ENCODE measurements at regions not wholly inside any gene's neighbourhood (a gene's known extent, or its start where the extent isn't known, plus 50 kb on each side); places are given as distances from the start of the nearest gene placed in this dataset.

DNA sequence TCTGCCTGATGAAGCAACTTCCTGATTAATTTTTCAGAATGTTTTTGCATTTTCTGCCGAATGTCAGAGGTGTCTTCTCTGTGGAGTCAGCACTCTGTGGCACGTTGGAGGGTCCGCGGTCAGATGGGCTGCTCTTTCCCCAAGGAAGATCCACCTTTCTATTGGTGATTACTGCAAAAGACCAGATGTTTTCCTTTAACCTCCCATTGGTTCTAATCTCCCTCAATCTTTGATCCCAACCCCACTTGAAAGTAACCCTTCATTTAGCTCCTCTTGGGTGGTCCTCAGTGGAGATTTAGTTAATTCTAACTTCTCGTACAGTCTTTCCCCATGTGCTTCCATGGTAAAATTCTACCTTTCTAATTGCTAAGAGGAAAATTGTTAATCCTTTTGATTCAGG is 397.7 kb upstream of the DDHD1 start:
- Histone ChIP-seq H3K79me2 (replicated peaks; ENCODE audit: insufficient read depth) (no peaks in the 10 kb centered on the region), H2AFZ (no peak overlapping the region), H3K36me3 (ENCODE audit: insufficient read depth) (no peaks in the 10 kb centered on the region), H3F3A (replicated peaks; ENCODE audit: low read depth) (no peaks in the 10 kb centered on the region), H3K27me3 (ENCODE audit: insufficient read depth) (no peaks in the 10 kb centered on the region), H3K4me1 (ENCODE audit: insufficient read depth) (no peaks in the 10 kb centered on the region), H3K9me2 (ENCODE audit: insufficient read depth) (peaks cover 3% of the 10 kb centered on the region; the same call in 1 of the 2 replicates), H3K27ac (ENCODE audit: low read depth) (no peak overlapping the region), H4K20me1 (replicated peaks; ENCODE audit: insufficient read depth) (no peaks in the 10 kb centered on the region), H3K4me3 (no peak overlapping the region), H3K4me2 (no peak overlapping the region)
- Mint-ChIP-seq H3K36me3 (ENCODE audit: low read depth) (no peaks in the 10 kb centered on the region), H3K27ac (no peak overlapping the region), H3K4me1 (no peaks in the 10 kb centered on the region), H3K4me3 (no peak overlapping the region), H3K27me3 (ENCODE audit: insufficient read depth, low read depth, poor library complexity) (no peaks in the 10 kb centered on the region), H3K9me3 (no peaks in the 10 kb centered on the region)
- ATAC-seq, result no peak
- no peak for DNase-seq (ENCODE audit: low spot score)
- TF ChIP-seq NANOG (IDR thresholded peaks at IDR 0.05; ENCODE audit: borderline replicate concordance) (no peak), EZH2 (IDR thresholded peaks at IDR 0.05; ENCODE audit: low read depth, unreplicated experiment) (no peak), EZH2phosphoT487 (IDR thresholded peaks at IDR 0.05; ENCODE audit: unreplicated experiment) (no peak)
- TF ChIP-seq, protein P1, sequence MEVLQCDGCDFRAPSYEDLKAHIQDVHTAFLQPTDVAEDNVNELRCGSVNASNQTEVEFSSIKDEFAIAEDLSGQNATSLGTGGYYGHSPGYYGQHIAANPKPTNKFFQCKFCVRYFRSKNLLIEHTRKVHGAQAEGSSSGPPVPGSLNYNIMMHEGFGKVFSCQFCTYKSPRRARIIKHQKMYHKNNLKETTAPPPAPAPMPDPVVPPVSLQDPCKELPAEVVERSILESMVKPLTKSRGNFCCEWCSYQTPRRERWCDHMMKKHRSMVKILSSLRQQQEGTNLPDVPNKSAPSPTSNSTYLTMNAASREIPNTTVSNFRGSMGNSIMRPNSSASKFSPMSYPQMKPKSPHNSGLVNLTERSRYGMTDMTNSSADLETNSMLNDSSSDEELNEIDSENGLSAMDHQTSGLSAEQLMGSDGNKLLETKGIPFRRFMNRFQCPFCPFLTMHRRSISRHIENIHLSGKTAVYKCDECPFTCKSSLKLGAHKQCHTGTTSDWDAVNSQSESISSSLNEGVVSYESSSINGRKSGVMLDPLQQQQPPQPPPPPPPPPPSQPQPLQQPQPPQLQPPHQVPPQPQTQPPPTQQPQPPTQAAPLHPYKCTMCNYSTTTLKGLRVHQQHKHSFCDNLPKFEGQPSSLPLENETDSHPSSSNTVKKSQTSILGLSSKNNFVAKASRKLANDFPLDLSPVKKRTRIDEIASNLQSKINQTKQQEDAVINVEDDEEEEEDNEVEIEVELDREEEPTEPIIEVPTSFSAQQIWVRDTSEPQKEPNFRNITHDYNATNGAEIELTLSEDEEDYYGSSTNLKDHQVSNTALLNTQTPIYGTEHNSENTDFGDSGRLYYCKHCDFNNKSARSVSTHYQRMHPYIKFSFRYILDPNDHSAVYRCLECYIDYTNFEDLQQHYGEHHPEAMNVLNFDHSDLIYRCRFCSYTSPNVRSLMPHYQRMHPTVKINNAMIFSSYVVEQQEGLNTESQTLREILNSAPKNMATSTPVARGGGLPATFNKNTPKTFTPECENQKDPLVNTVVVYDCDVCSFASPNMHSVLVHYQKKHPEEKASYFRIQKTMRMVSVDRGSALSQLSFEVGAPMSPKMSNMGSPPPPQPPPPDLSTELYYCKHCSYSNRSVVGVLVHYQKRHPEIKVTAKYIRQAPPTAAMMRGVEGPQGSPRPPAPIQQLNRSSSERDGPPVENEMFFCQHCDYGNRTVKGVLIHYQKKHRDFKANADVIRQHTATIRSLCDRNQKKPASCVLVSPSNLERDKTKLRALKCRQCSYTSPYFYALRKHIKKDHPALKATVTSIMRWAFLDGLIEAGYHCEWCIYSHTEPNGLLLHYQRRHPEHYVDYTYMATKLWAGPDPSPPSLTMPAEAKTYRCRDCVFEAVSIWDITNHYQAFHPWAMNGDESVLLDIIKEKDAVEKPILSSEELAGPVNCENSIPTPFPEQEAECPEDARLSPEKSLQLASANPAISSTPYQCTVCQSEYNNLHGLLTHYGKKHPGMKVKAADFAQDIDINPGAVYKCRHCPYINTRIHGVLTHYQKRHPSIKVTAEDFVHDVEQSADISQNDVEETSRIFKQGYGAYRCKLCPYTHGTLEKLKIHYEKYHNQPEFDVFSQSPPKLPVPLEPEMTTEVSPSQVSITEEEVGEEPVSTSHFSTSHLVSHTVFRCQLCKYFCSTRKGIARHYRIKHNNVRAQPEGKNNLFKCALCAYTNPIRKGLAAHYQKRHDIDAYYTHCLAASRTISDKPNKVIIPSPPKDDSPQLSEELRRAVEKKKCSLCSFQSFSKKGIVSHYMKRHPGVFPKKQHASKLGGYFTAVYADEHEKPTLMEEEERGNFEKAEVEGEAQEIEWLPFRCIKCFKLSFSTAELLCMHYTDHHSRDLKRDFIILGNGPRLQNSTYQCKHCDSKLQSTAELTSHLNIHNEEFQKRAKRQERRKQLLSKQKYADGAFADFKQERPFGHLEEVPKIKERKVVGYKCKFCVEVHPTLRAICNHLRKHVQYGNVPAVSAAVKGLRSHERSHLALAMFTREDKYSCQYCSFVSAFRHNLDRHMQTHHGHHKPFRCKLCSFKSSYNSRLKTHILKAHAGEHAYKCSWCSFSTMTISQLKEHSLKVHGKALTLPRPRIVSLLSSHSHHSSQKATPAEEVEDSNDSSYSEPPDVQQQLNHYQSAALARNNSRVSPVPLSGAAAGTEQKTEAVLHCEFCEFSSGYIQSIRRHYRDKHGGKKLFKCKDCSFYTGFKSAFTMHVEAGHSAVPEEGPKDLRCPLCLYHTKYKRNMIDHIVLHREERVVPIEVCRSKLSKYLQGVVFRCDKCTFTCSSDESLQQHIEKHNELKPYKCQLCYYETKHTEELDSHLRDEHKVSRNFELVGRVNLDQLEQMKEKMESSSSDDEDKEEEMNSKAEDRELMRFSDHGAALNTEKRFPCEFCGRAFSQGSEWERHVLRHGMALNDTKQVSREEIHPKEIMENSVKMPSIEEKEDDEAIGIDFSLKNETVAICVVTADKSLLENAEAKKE (CRISPR knock-in tag; IDR thresholded peaks at IDR 0.05), result no peak
- TF ChIP-seq, protein P2, sequence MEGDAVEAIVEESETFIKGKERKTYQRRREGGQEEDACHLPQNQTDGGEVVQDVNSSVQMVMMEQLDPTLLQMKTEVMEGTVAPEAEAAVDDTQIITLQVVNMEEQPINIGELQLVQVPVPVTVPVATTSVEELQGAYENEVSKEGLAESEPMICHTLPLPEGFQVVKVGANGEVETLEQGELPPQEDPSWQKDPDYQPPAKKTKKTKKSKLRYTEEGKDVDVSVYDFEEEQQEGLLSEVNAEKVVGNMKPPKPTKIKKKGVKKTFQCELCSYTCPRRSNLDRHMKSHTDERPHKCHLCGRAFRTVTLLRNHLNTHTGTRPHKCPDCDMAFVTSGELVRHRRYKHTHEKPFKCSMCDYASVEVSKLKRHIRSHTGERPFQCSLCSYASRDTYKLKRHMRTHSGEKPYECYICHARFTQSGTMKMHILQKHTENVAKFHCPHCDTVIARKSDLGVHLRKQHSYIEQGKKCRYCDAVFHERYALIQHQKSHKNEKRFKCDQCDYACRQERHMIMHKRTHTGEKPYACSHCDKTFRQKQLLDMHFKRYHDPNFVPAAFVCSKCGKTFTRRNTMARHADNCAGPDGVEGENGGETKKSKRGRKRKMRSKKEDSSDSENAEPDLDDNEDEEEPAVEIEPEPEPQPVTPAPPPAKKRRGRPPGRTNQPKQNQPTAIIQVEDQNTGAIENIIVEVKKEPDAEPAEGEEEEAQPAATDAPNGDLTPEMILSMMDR (conservative IDR thresholded peaks at IDR 0.05; ENCODE audit: low read depth in 2 of 2), result no peak

Data from GM23338 (cell line).